GM12878 (cell line): ENCODE measurements at regions not wholly inside any gene's neighbourhood (a gene's known extent, or its start where the extent isn't known, plus 50 kb on each side); places are given as distances from the start of the nearest gene placed in this dataset.

Experiments
- CEBPB ChIP-seq, 2 experiments: fragments of 150-350 bp in 1 of 2; IDR thresholded peaks; 2 replicates each; pipeline ENCODE4 v1.6.1; 2012 to 2014; ENCODE audit warnings: low read depth in 2 of 2, low read length in 2 of 2, borderline replicate concordance in 1 of 2, inconsistent platforms in 1 of 2
- EZH2 ChIP-seq: IDR thresholded peaks from 2 replicates; pipeline ENCODE4 v1.6.1; 2012; ENCODE audit warnings: low read depth, mild to moderate bottlenecking, control low read depth, inconsistent platforms, low read length, borderline replicate concordance; ENCODE audit not compliant: control insufficient read depth
- GABPA ChIP-seq: IDR thresholded peaks from 2 replicates; pipeline ENCODE4 v1.6.1; 2014; ENCODE audit warnings: antibody characterized with exemption, low read depth, mild to moderate bottlenecking, inconsistent platforms
- IKZF2 ChIP-seq, 2 experiments: fragments of 450-650 bp; IDR thresholded peaks; 2 replicates each; pipeline ENCODE4 v1.6.1; 2017; ENCODE audit warnings: mild to moderate bottlenecking in 2 of 2, moderate library complexity in 2 of 2
- RUNX3 ChIP-seq: IDR thresholded peaks from 2 replicates; pipeline ENCODE4 v1.6.1; 2012; ENCODE audit warnings: low read length, inconsistent platforms
- SUZ12 ChIP-seq: fragments of 200-600 bp; sonication (generic); IDR thresholded peaks from one replicate; pipeline ENCODE4 v1.6.1; 2018; ENCODE audit warnings: antibody characterized with exemption, mild to moderate bottlenecking; ENCODE audit not compliant: unreplicated experiment
- TF ChIP-seq, protein P1 (sequence below), 3 experiments: IDR thresholded peaks in 2 of 3; conservative IDR thresholded peaks in 1 of 3; 2 replicates each; pipeline ENCODE4 v1.5.1; 2011; ENCODE audit warnings: low read depth in 3 of 3, low read length in 3 of 3, mild to moderate bottlenecking in 3 of 3, control low read depth in 2 of 3, moderate library complexity in 2 of 3, inconsistent platforms in 1 of 3, mixed read lengths in 1 of 3; ENCODE audit not compliant: control insufficient read depth in 2 of 3, insufficient read depth in 1 of 3; ENCODE audit errors: extremely low read depth in 1 of 3
- TF ChIP-seq, protein P2 (sequence below): IDR thresholded peaks from 2 replicates; pipeline ENCODE4 v1.6.1; 2012; ENCODE audit warnings: low read depth, low read length, improper control_type of control experiment
- TF ChIP-seq, protein P3 (sequence below): IDR thresholded peaks from 2 replicates; pipeline ENCODE4 v1.6.1; 2012; ENCODE audit warnings: improper control_type of control experiment, low read depth, low read length; ENCODE audit not compliant: insufficient replicate concordance

DNA sequence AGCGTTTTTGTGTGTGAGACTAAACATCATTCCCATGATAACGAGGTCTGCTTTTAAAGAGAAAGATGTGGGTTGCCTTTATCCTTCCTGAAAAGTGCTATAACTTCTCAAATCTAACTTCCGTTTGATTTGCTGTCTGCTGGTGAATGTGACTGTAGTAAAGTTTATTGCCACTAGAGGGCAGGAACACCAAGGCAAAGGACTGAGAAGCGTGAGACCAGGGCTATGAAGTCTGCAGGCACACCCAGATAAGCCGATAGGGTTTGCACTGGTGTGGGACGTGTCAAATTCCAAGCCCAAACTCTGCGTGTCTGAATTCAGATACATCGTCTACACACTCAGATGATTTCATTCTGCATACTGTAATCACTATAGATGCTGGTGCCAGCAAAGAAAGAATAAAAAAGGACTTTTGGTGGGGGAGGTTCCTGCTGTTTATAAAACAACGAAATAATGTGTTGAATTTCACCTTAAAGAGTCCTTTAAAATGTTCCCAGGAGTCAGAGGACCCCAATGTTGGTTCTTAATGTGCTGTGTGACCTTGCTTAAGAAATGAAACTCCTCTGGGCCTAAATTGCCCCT is 87.2 kb downstream of the PTTG1 start:
- TF ChIP-seq EZH2 (no peak), SUZ12 (no peak), RUNX3 (no peak), GABPA (no peak), CEBPB (IDR thresholded peaks at IDR 0.05; ENCODE audit: borderline replicate concordance in 1 of 2, low read depth in 2 of 2, low read length in 2 of 2) (no peak), IKZF2 (IDR thresholded peaks at IDR 0.05) (no peak)
- TF ChIP-seq, protein P1, sequence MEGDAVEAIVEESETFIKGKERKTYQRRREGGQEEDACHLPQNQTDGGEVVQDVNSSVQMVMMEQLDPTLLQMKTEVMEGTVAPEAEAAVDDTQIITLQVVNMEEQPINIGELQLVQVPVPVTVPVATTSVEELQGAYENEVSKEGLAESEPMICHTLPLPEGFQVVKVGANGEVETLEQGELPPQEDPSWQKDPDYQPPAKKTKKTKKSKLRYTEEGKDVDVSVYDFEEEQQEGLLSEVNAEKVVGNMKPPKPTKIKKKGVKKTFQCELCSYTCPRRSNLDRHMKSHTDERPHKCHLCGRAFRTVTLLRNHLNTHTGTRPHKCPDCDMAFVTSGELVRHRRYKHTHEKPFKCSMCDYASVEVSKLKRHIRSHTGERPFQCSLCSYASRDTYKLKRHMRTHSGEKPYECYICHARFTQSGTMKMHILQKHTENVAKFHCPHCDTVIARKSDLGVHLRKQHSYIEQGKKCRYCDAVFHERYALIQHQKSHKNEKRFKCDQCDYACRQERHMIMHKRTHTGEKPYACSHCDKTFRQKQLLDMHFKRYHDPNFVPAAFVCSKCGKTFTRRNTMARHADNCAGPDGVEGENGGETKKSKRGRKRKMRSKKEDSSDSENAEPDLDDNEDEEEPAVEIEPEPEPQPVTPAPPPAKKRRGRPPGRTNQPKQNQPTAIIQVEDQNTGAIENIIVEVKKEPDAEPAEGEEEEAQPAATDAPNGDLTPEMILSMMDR (IDR thresholded peaks at IDR 0.05 in 2 of 3, conservative IDR thresholded peaks at IDR 0.05 in 1 of 3; ENCODE audit: control insufficient read depth in 2 of 3, extremely low read depth in 1 of 3, insufficient read depth in 1 of 3, low read depth in 3 of 3, low read length in 3 of 3), result peak; percentile 76 to 94 (median 92)
- TF ChIP-seq, protein P2, sequence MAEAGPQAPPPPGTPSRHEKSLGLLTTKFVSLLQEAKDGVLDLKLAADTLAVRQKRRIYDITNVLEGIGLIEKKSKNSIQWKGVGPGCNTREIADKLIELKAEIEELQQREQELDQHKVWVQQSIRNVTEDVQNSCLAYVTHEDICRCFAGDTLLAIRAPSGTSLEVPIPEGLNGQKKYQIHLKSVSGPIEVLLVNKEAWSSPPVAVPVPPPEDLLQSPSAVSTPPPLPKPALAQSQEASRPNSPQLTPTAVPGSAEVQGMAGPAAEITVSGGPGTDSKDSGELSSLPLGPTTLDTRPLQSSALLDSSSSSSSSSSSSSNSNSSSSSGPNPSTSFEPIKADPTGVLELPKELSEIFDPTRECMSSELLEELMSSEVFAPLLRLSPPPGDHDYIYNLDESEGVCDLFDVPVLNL, result no peak
- TF ChIP-seq, protein P3, sequence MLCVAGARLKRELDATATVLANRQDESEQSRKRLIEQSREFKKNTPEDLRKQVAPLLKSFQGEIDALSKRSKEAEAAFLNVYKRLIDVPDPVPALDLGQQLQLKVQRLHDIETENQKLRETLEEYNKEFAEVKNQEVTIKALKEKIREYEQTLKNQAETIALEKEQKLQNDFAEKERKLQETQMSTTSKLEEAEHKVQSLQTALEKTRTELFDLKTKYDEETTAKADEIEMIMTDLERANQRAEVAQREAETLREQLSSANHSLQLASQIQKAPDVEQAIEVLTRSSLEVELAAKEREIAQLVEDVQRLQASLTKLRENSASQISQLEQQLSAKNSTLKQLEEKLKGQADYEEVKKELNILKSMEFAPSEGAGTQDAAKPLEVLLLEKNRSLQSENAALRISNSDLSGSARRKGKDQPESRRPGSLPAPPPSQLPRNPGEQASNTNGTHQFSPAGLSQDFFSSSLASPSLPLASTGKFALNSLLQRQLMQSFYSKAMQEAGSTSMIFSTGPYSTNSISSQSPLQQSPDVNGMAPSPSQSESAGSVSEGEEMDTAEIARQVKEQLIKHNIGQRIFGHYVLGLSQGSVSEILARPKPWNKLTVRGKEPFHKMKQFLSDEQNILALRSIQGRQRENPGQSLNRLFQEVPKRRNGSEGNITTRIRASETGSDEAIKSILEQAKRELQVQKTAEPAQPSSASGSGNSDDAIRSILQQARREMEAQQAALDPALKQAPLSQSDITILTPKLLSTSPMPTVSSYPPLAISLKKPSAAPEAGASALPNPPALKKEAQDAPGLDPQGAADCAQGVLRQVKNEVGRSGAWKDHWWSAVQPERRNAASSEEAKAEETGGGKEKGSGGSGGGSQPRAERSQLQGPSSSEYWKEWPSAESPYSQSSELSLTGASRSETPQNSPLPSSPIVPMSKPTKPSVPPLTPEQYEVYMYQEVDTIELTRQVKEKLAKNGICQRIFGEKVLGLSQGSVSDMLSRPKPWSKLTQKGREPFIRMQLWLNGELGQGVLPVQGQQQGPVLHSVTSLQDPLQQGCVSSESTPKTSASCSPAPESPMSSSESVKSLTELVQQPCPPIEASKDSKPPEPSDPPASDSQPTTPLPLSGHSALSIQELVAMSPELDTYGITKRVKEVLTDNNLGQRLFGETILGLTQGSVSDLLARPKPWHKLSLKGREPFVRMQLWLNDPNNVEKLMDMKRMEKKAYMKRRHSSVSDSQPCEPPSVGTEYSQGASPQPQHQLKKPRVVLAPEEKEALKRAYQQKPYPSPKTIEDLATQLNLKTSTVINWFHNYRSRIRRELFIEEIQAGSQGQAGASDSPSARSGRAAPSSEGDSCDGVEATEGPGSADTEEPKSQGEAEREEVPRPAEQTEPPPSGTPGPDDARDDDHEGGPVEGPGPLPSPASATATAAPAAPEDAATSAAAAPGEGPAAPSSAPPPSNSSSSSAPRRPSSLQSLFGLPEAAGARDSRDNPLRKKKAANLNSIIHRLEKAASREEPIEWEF, result no peak
